Liver (tissue), 3 donors: ENCODE measurements at regions not wholly inside any gene's neighbourhood (a gene's known extent, or its start where the extent isn't known, plus 50 kb on each side); places are given as distances from the start of the nearest gene placed in this dataset.

ENCODE experiments used
- HNF4A ChIP-seq, 2 donors: conservative IDR thresholded peaks; 2 replicates each; pipeline ENCODE4 v1.6.1; 2016; ENCODE audit warnings: antibody characterized with exemption in 2 of 2, mild to moderate bottlenecking in 2 of 2
- HNF4G ChIP-seq: IDR thresholded peaks from 2 replicates; pipeline ENCODE4 v1.6.1; 2016; ENCODE audit warnings: antibody characterized with exemption
- JUND ChIP-seq, 2 donors: IDR thresholded peaks; 2 replicates each; pipeline ENCODE4 v1.6.1; 2016; ENCODE audit warnings: antibody characterized with exemption in 2 of 2
- NR2F2 ChIP-seq: IDR thresholded peaks from 2 replicates; pipeline ENCODE4 v1.6.1; 2016; ENCODE audit warnings: antibody characterized with exemption
- TAF1 ChIP-seq: conservative IDR thresholded peaks from 2 replicates; pipeline ENCODE4 v1.6.1; 2016; ENCODE audit warnings: antibody characterized with exemption, mild to moderate bottlenecking
- TF ChIP-seq, protein P1 (sequence below): fragments of 150-350 bp; IDR thresholded peaks from 2 replicates; pipeline ENCODE4 v1.5.1; 2017; ENCODE audit warnings: improper control_type of control experiment, low read depth, low read length; ENCODE audit not compliant: missing input control
- TF ChIP-seq, protein P2 (sequence below): IDR thresholded peaks from 2 replicates; pipeline ENCODE4 v1.6.1; 2016; ENCODE audit warnings: antibody characterized with exemption
- TF ChIP-seq, protein P3 (sequence below): IDR thresholded peaks from 2 replicates; pipeline ENCODE4 v1.6.1; 2016; ENCODE audit warnings: antibody characterized with exemption, mild to moderate bottlenecking
- donor health status: healthy.
- donor health status: healthy.

DNA sequence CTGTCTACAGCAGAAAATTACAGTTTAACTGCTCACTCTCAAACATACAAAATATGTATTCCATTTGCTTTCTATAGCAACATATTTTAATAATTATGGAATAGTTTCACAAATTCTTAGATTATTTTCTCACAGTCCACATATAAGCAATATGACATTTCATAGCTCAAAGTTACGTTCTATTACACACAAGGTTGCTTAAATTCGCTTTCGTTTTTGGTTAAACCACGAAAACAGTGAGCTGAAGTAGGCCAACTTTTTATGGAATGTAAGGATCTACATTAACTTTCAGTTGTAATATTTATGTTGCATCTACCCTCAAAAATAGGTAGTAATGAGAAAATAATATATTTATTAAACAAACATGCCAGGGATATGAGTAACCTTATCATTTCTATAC, 966.0 kb upstream of the ACO1 start:
- TF ChIP-seq, protein P1, sequence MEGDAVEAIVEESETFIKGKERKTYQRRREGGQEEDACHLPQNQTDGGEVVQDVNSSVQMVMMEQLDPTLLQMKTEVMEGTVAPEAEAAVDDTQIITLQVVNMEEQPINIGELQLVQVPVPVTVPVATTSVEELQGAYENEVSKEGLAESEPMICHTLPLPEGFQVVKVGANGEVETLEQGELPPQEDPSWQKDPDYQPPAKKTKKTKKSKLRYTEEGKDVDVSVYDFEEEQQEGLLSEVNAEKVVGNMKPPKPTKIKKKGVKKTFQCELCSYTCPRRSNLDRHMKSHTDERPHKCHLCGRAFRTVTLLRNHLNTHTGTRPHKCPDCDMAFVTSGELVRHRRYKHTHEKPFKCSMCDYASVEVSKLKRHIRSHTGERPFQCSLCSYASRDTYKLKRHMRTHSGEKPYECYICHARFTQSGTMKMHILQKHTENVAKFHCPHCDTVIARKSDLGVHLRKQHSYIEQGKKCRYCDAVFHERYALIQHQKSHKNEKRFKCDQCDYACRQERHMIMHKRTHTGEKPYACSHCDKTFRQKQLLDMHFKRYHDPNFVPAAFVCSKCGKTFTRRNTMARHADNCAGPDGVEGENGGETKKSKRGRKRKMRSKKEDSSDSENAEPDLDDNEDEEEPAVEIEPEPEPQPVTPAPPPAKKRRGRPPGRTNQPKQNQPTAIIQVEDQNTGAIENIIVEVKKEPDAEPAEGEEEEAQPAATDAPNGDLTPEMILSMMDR: no peak
- no peak for TF ChIP-seq JUND (IDR thresholded peaks at IDR 0.05)
- no peak for TF ChIP-seq NR2F2
- no peak for TF ChIP-seq HNF4A (conservative IDR thresholded peaks at IDR 0.05)
- TF ChIP-seq, protein P2, sequence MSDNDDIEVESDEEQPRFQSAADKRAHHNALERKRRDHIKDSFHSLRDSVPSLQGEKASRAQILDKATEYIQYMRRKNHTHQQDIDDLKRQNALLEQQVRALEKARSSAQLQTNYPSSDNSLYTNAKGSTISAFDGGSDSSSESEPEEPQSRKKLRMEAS: no peak
- TF ChIP-seq, protein P3, sequence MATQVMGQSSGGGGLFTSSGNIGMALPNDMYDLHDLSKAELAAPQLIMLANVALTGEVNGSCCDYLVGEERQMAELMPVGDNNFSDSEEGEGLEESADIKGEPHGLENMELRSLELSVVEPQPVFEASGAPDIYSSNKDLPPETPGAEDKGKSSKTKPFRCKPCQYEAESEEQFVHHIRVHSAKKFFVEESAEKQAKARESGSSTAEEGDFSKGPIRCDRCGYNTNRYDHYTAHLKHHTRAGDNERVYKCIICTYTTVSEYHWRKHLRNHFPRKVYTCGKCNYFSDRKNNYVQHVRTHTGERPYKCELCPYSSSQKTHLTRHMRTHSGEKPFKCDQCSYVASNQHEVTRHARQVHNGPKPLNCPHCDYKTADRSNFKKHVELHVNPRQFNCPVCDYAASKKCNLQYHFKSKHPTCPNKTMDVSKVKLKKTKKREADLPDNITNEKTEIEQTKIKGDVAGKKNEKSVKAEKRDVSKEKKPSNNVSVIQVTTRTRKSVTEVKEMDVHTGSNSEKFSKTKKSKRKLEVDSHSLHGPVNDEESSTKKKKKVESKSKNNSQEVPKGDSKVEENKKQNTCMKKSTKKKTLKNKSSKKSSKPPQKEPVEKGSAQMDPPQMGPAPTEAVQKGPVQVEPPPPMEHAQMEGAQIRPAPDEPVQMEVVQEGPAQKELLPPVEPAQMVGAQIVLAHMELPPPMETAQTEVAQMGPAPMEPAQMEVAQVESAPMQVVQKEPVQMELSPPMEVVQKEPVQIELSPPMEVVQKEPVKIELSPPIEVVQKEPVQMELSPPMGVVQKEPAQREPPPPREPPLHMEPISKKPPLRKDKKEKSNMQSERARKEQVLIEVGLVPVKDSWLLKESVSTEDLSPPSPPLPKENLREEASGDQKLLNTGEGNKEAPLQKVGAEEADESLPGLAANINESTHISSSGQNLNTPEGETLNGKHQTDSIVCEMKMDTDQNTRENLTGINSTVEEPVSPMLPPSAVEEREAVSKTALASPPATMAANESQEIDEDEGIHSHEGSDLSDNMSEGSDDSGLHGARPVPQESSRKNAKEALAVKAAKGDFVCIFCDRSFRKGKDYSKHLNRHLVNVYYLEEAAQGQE: no peak
- no peak for TF ChIP-seq TAF1
- TF ChIP-seq HNF4G: no peak
